ENCODE measurements at regions not wholly inside any gene's neighbourhood (a gene's known extent, or its start where the extent isn't known, plus 50 kb on each side); places are given as distances from the start of the nearest gene placed in this dataset.

- DNase-seq (ENCODE audit: low spot score in 2 of 2), result no peak
- H3K9me3 ChIP-seq, result no peaks in the 10 kb centered on the region
- H3K27ac ChIP-seq, result no peak overlapping the region
- intact Hi-C loops (cut with DNase I), result no loop called here
- no peak overlapping the region for H3K4me3 ChIP-seq
- no peaks in the 10 kb centered on the region for H3K27me3 ChIP-seq
- H3K36me3 ChIP-seq, result no peaks in the 10 kb centered on the region
- H3K4me1 ChIP-seq, result no peaks in the 10 kb centered on the region
- TF ChIP-seq CTCF (IDR thresholded peaks at IDR 0.05), result no peak
These were observed 472.4 kb upstream of the PRMT6 start for GRCh38 chr1:106584107-106584506.

GRCh38 chr1:106584676-106585075, 471.8 kb upstream of the PRMT6 start:
- intact Hi-C loops (cut with DNase I), result no loop called here
- H3K9me3 ChIP-seq, result no peaks in the 10 kb centered on the region
- DNase-seq (ENCODE audit: low spot score in 2 of 2), result no peak

GRCh38 chr1:106600626-106601025, 455.8 kb upstream of the PRMT6 start:
- no peak overlapping the region for H3K27ac ChIP-seq
- intact Hi-C loops (cut with DNase I), result no loop called here
- no peaks in the 10 kb centered on the region for H3K9me3 ChIP-seq
- no peak overlapping the region for H3K4me3 ChIP-seq
- TF ChIP-seq CTCF (IDR thresholded peaks at IDR 0.05), result no peak
- H3K27me3 ChIP-seq, result no peaks in the 10 kb centered on the region
- DNase-seq (ENCODE audit: low spot score in 2 of 2), result no peak
- no peaks in the 10 kb centered on the region for H3K36me3 ChIP-seq
- no peaks in the 10 kb centered on the region for H3K4me1 ChIP-seq

More at GRCh38 chr1:106584676-106585075, 471.8 kb upstream of the PRMT6 start:
- Histone ChIP-seq H3K27me3 (no peaks in the 10 kb centered on the region), H3K4me1 (no peaks in the 10 kb centered on the region), H3K27ac (no peak overlapping the region), H3K4me3 (no peak overlapping the region), H3K36me3 (no peaks in the 10 kb centered on the region)
- no peak for TF ChIP-seq CTCF (IDR thresholded peaks at IDR 0.05)

- intact Hi-C loops (cut with DNase I), result no loop called here
- Histone ChIP-seq H3K9me3 (no peaks in the 10 kb centered on the region), H3K4me1 (no peaks in the 10 kb centered on the region), H3K36me3 (no peaks in the 10 kb centered on the region), H3K27me3 (no peaks in the 10 kb centered on the region), H3K4me3 (no peak overlapping the region), H3K27ac (no peak overlapping the region)
- DNase-seq (ENCODE audit: low spot score in 2 of 2), result no peak
- TF ChIP-seq CTCF (IDR thresholded peaks at IDR 0.05), result no peak
These were observed 452.9 kb upstream of the PRMT6 start for GRCh38 chr1:106603616-106604015.

GRCh38 chr1:106608841-106609240, 447.6 kb upstream of the PRMT6 start:
- H3K9me3 ChIP-seq, result no peaks in the 10 kb centered on the region

More at GRCh38 chr1:106608841-106609240, 447.6 kb upstream of the PRMT6 start:
- Histone ChIP-seq H3K36me3 (no peaks in the 10 kb centered on the region), H3K4me1 (no peaks in the 10 kb centered on the region), H3K27ac (no peak overlapping the region), H3K4me3 (no peak overlapping the region), H3K27me3 (no peaks in the 10 kb centered on the region)
- TF ChIP-seq CTCF (IDR thresholded peaks at IDR 0.05), result no peak
- intact Hi-C loops (cut with DNase I), result no loop called here
- DNase-seq (ENCODE audit: low spot score in 2 of 2), result no peak
